Islet of Langerhans (tissue), 1 donor: ENCODE measurements at regions not wholly inside any gene's neighbourhood (a gene's known extent, or its start where the extent isn't known, plus 50 kb on each side); places are given as distances from the start of the nearest gene placed in this dataset.
"Not testable (repeated sequence)": the region's sequence is repeated elsewhere in the genome, so short reads cannot be mapped to it uniquely, and the experiment has no call there.

Source experiments
- FAIRE-seq: peaks from one replicate; lab custom pipeline; 2011; peaks lifted over from hg19 to GRCh38; lab: Jason Lieb, UNC

- no peak for FAIRE-seq
These were observed 143.4 kb upstream of the ADO start for GRCh38 chr10:62661143-62661542.

DNA sequence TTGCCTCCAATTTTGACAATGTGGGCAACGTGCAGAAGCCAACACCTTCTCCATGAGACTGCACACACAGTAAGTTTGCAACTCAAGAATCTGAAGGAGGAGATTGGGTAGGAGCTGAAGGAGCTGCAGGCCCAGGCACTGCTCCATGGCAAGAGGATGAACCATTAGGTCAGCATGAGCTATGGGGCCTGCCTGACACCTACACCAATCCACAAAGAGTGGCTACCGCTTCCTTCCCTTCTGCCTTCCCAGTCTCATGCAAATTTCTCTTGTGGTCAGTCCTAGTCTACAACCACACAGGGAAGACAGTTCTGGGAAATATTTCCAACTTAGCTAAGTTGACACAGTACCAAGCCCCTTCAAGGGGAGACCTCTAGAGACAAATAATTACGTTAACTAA is 142.0 kb upstream of the ADO start:
- no peak for FAIRE-seq

- FAIRE-seq = no peak
These were observed 138.7 kb upstream of the ADO start for GRCh38 chr10:62665771-62666170.

- no peak for FAIRE-seq
These were observed 138.2 kb upstream of the ADO start for GRCh38 chr10:62666275-62666674.

DNA sequence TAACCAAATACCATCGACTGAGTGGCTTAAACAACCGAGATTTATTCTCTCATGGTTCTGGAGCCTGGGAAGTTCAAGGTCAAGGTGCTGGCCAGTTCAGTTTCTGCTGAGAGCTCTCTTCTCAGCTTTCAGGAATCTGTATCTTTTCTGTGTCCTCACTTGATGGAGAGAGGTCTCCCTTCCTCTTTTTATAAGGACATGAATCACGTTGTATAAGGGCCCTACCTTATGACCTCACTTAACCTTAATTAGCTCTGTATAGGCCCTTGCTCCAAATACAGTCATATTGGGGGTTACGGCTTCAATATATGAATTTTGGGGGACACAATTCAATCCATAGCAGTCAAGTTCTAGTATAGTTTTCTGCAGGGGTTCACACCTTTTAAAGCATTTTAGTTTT is 135.2 kb upstream of the ADO start:
- no peak for FAIRE-seq

GRCh38 chr10:62671104-62671503 is 133.4 kb upstream of the ADO start:
- no peak for FAIRE-seq

GRCh38 chr10:62681211-62681940 is 123.1 kb upstream of the ADO start:
- FAIRE-seq = no peak

- no peak for FAIRE-seq
These were observed 119.6 kb upstream of the ADO start for GRCh38 chr10:62684911-62685310.

DNA sequence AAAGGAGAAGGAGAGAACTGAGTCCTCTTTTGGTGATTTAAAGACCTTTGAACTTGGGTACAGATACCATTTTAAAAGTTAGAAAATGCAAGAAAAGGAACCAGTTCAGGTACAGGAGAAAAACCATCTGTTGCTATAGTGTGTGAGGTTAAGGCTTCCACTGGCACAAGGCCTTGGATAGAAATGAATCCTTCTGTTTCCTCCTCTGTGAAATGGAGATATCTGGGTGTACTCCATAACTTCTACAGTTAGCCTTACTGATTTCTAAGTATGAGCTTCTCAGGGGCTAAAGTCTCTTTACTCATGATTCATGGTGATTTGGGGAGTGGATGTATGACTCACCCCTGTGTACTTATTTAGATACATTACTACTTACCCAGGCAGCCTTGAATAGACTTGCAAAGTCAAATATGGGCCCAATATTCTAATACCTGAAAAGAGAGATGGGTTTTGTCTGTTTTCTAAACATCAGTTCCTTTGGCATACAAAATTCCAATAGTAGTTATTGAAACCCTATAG is 117.2 kb upstream of the ADO start:
- no peak for FAIRE-seq

- no peak for FAIRE-seq
These were observed 115.4 kb upstream of the ADO start for GRCh38 chr10:62688971-62689700.

DNA sequence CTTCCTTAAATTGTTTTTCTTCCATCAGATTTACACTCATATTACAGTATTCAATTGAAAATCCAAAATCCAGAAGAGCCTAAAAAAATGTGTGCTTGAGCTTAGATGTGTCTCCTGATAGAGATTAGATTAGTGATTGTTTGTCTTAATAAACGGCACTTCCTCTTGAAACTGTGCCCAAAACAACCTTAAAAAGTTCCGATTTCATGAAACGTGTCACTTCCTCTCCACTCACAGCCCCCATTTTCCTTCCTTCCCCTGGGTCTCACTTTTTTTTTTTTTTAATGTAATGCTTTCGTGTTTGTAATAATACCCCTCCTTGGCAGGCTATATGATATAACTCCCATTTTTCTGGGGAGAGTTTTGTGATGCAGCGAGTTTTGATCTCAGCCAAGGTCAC is 114.8 kb upstream of the ADO start:
- no peak for FAIRE-seq

- no peak for FAIRE-seq
These were observed 113.8 kb upstream of the ADO start for GRCh38 chr10:62690703-62691102.

DNA sequence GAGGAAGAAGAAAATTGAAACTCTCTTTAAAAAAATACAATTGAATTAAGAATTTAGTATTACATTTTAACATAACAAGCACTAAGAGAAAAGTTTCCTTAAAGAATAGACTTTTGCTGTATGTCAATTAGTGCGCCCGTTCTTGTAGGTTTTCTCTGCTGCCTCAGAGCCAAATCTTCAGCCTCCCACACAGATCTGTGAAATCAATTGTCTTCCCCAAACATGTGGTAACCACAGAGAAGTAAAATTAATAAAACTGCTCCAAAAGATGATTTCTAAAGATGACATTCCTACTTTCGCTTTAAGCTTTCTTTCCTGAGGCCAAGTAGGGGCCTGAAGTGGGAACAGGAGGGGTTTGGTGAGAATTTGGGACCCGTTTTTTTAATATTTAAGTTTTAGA is 113.2 kb upstream of the ADO start:
- no peak for FAIRE-seq

- FAIRE-seq = no peak
These were observed 112.4 kb upstream of the ADO start for GRCh38 chr10:62692085-62692484.

GRCh38 chr10:62693306-62693705 is 111.2 kb upstream of the ADO start:
- FAIRE-seq = no peak

DNA sequence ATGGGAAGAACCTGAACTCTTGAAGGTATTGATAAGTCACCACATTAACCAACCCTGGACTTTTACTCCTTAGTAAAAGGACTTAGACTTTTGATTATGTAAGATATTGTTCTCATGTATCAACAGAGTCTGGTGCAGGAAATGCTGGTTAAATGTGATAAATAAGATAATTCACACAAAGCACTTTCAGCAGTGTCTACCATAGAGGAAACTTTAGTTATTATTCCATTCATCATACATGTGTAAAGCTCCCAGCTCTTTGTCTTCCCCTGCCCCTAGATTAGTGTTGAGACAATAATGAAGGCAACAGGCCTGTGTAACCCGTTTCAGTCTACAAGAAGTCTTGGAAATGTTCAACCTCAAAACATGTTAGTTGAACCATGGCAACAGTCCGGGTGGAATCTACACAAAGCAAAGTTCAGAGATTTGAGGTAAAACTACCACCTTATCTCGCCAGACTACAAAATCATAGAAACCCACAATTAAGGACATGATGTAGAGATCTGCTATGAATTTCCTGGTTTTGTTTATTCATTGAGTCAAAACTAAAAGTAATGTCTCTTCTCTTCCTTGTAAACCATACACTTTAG is 109.9 kb upstream of the ADO start:
- no peak for FAIRE-seq

- FAIRE-seq = no peak
These were observed 107.7 kb upstream of the ADO start for GRCh38 chr10:62696798-62697197.

- FAIRE-seq = no peak
These were observed 105.4 kb upstream of the ADO start for GRCh38 chr10:62699148-62699547.

GRCh38 chr10:62704121-62704520 is 100.4 kb upstream of the ADO start:
- not testable (repeated sequence) for FAIRE-seq

DNA sequence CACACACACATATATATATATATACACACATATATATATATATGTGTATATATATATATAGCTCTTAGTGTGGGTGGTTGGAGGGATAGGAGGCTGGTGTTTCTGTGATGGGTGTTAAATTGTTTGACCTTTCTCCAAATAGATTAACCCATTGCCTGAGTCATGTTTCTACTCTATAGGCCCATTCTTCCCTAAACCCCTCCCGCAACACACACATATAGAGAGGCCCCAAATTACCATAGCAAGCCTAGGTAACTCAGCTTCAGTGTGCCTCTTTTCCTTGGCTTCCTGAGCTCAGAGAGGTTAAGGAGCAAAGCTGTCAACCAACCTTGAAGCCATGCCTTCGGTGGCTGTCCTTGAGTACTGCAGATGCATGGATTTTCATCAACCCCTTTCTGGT is 98.7 kb upstream of the ADO start:
- FAIRE-seq = no peak

DNA sequence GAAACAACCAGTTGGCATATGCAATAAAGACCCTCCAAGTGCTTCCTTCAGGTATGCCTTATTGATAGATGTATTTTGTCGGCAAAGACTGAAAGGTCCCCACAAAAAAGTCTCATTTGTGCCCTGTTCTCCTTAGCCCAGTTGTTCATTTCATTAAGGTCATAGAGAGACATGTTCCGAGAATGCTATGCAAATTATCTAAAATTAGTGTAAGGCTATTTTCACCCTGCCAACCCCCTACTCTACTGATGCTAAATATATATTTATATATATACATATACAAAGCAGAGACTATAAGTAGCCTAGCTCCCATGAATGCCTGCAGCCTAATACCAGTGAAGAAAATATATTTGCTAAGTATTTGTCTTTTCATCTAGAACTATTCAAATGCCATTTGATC is 96.7 kb upstream of the ADO start:
- no peak for FAIRE-seq

GRCh38 chr10:62708569-62708968 is 96.0 kb upstream of the ADO start:
- no peak for FAIRE-seq

DNA sequence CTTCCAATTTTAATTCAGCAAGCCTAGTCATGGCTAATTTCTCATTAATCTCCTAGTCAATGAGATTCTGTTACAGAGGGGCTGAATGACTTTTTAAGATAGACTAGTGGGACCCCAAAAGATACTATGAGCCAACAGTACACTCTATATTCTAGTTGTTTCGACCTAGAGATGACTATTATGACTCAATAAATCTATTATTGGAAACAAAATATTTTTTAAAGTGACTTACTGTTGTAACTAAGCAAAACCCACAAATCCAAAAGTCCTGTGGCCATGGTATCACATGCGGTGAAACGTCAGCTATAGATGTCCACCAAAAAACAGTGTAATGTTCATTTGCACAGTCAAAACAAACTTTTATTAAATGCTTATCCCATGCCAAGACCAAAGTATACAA is 95.3 kb upstream of the ADO start:
- FAIRE-seq = no peak

- no peak for FAIRE-seq
These were observed 94.3 kb upstream of the ADO start for GRCh38 chr10:62710182-62710581.
